GM12864 (cell line): ENCODE measurements at regions not wholly inside any gene's neighbourhood (a gene's known extent, or its start where the extent isn't known, plus 50 kb on each side); places are given as distances from the start of the nearest gene placed in this dataset.

Experiments used
- DNase-seq: peaks from one replicate; pipeline ENCODE4 v3.0.0-alpha.2; 2011; ENCODE audit warnings: low read depth
- H3K4me3 ChIP-seq: 2 replicates; pipeline ENCODE4 v1.5.1; 2011; ENCODE audit warnings: mild to moderate bottlenecking, low read depth, low read length, control low read depth
- TF ChIP-seq, protein P1 (sequence below): IDR thresholded peaks from 2 replicates; pipeline ENCODE4 v1.5.1; 2011; ENCODE audit warnings: low read depth, mild to moderate bottlenecking, moderate library complexity, low read length, control low read depth, inconsistent platforms; ENCODE audit errors: missing control alignments

DNA sequence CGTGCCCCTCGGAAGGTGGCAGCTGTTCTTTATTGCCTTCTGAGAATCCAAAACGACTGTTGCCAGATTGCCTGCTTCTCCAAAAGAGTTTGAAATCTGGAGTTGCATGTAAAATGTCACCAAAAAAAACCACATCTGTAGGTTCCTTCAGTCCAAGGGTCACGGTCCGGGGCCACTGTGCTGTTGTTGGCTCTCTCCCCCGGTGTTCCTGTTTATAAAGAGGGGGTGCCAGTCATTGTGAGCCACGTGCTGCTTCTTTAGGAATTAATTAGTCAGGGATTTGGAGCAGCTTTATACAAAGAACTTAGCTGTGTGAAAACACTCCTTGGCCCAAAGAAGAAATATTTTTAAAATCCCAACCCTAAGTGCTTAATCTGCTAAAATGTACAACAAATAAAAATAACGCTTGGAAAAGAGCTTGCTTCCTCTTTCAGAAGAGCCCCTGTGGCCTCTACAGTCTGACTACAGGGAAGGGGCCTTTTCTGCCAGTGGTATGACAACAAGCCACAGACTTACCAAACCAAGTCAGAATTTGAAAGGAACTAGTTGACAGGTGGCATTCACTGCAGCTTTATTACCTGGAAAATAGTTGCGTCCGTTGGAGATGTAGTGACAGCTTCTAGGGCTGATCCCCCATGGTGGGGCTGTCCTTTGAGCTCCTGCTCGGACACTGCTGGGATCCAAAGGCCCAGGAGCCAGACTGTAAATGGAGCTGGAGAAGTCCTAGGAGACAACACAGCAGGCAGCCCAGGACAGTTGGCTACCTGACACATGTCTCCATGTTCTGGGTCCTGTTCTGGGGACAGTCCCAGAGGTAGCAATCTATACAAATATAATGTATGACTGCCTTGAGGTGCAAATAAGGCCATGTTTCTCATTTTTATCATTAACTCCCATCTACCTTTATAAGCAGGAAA lies 84.5 kb upstream of the SLC1A4 start:
- TF ChIP-seq, protein P1, sequence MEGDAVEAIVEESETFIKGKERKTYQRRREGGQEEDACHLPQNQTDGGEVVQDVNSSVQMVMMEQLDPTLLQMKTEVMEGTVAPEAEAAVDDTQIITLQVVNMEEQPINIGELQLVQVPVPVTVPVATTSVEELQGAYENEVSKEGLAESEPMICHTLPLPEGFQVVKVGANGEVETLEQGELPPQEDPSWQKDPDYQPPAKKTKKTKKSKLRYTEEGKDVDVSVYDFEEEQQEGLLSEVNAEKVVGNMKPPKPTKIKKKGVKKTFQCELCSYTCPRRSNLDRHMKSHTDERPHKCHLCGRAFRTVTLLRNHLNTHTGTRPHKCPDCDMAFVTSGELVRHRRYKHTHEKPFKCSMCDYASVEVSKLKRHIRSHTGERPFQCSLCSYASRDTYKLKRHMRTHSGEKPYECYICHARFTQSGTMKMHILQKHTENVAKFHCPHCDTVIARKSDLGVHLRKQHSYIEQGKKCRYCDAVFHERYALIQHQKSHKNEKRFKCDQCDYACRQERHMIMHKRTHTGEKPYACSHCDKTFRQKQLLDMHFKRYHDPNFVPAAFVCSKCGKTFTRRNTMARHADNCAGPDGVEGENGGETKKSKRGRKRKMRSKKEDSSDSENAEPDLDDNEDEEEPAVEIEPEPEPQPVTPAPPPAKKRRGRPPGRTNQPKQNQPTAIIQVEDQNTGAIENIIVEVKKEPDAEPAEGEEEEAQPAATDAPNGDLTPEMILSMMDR, result no peak
- H3K4me3 ChIP-seq, result no peak overlapping the region
- DNase-seq, result no peak

DNA sequence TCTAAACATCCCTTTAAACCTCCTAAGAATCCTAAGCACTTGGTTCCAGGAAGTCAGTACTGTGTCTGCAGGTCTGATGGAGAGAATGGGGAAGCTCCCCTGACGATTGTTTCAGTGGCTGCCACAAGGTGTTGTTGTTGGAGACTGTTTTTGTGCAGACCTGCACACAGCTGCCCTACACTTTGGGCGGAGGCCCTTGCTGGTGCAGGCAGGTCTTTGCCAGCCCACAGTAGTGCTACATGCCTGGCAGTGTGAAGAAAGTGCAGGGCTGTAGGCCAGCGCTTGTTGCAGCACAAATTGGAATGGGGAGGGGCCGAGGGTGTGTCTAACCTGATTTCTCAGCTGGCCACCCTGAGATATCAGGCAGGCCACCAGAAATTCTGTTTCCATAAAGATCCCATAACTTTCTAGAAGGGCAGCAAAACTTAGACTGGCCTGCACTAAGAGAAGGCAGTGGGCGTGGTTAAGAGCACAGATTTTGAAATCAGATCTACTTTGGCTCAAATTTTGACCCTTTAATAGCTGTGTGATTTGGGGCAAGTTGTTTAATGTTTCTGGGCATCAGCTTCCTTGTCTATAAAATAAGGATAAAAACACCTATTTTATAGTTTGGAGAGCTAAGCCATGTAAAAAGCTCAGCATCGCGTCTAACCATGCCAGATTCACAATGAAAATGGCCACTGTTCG lies 83.7 kb upstream of the SLC1A4 start:
- DNase-seq, result no peak
- H3K4me3 ChIP-seq, result no peak overlapping the region
- TF ChIP-seq, protein P1, result no peak

DNA sequence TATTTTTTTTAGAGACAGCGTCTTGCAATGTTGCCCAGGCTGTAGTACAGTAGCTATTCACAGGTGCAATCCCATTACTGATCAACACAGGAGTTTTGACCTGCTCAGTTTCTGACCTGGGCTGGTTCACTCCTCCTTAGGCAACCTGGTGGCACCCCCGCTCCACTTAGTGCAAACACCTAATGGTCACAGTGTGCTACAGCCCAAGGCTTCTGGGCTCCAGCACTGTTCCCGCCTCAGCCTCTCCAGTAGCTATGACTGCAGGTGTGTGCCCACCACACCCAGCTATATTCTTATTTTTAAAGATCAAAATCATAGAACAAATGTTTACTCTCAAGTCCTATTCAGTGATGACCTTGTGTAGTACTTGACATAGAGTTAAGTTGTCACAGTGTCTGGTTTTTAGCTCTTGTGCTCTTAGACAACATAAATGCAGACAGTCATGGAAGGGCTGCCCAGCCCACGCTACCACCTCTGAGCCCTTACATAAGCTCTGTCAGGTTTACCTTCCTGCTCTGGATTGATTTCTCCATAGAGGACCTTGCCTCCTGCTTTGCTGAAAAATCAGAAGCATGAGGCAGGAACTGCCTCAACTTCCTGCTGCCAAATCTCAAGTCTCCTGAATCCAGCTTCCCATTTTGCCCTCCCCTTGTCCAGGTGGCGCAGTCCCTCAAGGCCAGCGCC lies 82.2 kb upstream of the SLC1A4 start:
- no peak for DNase-seq
- TF ChIP-seq, protein P1, result no peak
- H3K4me3 ChIP-seq, result no peak overlapping the region

DNA sequence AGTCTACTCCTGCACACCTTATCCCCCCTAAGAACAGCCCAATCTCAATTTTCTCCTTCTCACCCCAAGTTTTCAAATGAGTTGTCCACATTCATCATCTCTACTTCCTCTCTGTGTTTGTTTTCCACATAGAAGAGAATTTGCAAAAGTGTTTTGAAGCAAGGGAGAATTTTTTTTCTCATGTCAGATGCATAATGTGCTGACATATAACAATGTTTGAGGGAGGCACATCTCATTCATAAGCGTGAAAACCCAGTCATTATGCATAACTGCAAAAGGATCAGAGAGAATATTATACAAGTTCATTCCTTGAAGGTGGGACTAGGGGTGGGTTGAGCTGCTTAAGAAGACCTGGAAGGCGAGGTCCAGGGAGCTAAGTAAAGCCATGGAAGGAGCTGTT lies 80.8 kb upstream of the SLC1A4 start:
- no peak overlapping the region for H3K4me3 ChIP-seq
- DNase-seq, result no peak
- TF ChIP-seq, protein P1, result no peak

DNA sequence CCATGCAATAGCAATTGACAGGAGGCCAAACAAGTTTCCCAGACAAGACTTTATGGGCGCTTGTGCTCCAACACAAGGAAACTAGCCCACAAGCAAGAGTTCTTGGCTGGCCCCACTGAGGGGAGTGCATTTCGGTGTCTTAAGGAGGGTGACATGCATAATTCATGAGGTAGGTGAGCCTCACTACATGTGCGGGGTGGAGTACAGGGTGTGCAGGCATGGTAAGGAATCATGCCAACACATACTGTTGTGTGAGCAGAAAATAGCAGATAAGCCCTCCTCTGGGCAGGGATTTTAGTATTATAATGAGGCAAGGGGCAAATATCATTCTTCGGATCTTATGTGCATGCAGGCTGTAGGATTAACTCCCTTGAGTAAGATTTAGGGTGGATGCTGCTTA lies 78.7 kb upstream of the SLC1A4 start:
- no peak for DNase-seq
- no peak overlapping the region for H3K4me3 ChIP-seq

DNA sequence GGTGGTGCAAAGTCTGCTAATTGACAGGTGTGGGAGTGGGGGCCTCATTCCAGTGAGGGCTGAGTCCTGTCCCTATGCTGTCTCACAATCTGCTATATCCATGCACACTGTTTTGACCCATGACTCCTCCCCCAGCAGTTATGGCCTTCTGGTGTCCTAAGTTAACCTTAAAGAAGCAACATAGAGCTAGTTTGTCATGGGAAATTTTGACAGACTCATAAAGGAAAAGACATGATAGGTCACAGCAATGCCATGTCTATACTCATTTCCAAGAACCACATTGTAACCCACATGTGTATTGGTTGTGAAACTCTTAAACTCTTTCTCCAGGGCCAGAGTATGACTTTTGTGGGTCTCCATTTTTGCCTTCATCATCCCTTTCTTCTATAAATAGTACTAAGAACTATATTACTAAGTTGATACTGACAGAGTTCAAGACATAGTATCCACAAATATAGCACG lies 78.2 kb upstream of the SLC1A4 start:
- no peak overlapping the region for H3K4me3 ChIP-seq
- no peak for DNase-seq
- TF ChIP-seq, protein P1, result no peak

More for the DNA sequence above, 78.7 kb upstream of the SLC1A4 start:
- TF ChIP-seq, protein P1, result no peak
